Right lobe of liver (tissue), 6 donors: ENCODE measurements at regions not wholly inside any gene's neighbourhood (a gene's known extent, or its start where the extent isn't known, plus 50 kb on each side); places are given as distances from the start of the nearest gene placed in this dataset.

Experiments
- ATAC-seq, 4 donors: fragments of 200-7000 bp; cut with Tn5 transposase; one replicate each; pipeline ENCODE4 v1.9.1; 2020; ENCODE audit warnings: mild to moderate bottlenecking in 4 of 4, moderate library complexity in 4 of 4
- DNase-seq, 3 donors: peaks; one replicate each; pipeline ENCODE4 v3.0.0-alpha.2; 2020
- H3K27ac ChIP-seq, 3 donors: fragments of 200-600 bp; one replicate each; pipeline ENCODE4 v1.8.0; 2022
- H3K27me3 ChIP-seq, 2 donors: fragments of 200-600 bp; one replicate each; pipeline ENCODE4 v1.8.0; 2022
- H3K36me3 ChIP-seq, 4 donors: fragments of 200-600 bp; sonication (generic) in 1 of 4; one replicate each; pipeline versions ENCODE4 v1.5.1 to v1.8.0; 2017 to 2022; ENCODE audit warnings: control low read depth in 1 of 4
- H3K4me1 ChIP-seq, 4 donors: fragments of 200-600 bp; sonication (generic) in 1 of 4; one replicate each; pipeline versions ENCODE4 v1.5.1 to v1.8.0; 2017 to 2022; ENCODE audit warnings: control low read depth in 1 of 4
- H3K4me3 ChIP-seq, 3 donors: fragments of 200-600 bp; one replicate each; pipeline ENCODE4 v1.8.0; 2022
- H3K9me3 ChIP-seq, 4 donors: fragments of 200-600 bp; sonication (generic) in 1 of 4; one replicate each; pipeline versions ENCODE4 v1.5.1 to v1.8.0; 2017 to 2022; ENCODE audit warnings: control low read depth in 1 of 4
- POLR2A ChIP-seq: fragments of 450-650 bp; IDR thresholded peaks from one replicate; pipeline ENCODE4 v1.6.1; 2017; ENCODE audit warnings: antibody characterized with exemption, mild to moderate bottlenecking
- WGBS: methylation state at CpG from one replicate; pipeline ENCODE4 v1.1.6; 2018; ENCODE audit warnings: low coverage, low lambda C conversion rate; ENCODE audit not compliant: insufficient coverage; ENCODE audit errors: missing lambda C conversion rate; 5-methylcytosine and 5-hydroxymethylcytosine counted together
- intact Hi-C, 2 donors: fragments of 100-400 bp; cut with DNase I; formaldehyde crosslinking; loops; one replicate each; pipeline versions ENCODE4 v1.11.2 to v1.14.1; 2022
- TF ChIP-seq, protein P1 (sequence below), 4 donors: fragments of 200-600 bp in 3 of 4; fragments of 450-650 bp in 1 of 4; IDR thresholded peaks; one replicate each; pipeline versions ENCODE4 v1.5.1 to v1.8.0; 2016 to 2022; ENCODE audit warnings: antibody characterized with exemption in 4 of 4, mild to moderate bottlenecking in 2 of 4
- donor health status: DM: no; HTN: yes; CAD: no.
- donor health status: DM: no; HTN: no; CAD: no.
- donor health status: DM: no; HTN: no; CAD: no.
- donor health status: DM: no; HTN: yes; CAD: no.
- donor health status: DM: no; HTN: yes; CAD: no.

DNA sequence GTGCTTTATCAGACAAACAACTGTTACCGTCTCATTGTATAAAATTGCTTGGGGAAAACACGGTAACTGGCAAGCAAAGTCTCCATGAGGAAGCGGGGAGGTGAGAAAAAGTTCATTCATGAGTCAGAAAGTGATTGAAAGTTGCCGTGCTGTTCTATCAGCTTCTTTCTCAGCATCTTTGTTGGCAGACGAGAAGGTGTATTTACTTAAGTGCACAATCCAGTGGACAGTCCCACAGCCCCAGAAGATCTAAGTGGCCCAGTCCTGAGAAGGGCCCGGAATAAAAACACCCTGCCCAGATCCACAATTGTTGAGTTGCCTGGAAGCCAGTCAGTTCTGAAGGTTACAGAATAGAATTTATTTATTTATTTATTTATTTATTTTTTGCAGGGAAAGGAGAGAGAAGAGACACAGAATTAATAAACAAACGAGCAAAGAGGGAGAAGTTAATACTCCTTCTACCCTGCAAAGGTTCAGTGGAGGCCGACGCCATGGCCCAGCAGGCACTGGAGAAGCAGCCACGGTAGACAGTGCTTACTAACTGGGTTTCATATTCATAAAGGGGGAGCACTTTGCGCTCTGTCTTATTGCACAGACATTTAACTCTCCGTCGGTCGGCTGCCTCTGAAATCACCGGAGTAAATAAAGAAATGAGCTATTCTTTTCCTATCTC is 676.0 kb upstream of the SALL3 start:
- TF ChIP-seq, protein P1, sequence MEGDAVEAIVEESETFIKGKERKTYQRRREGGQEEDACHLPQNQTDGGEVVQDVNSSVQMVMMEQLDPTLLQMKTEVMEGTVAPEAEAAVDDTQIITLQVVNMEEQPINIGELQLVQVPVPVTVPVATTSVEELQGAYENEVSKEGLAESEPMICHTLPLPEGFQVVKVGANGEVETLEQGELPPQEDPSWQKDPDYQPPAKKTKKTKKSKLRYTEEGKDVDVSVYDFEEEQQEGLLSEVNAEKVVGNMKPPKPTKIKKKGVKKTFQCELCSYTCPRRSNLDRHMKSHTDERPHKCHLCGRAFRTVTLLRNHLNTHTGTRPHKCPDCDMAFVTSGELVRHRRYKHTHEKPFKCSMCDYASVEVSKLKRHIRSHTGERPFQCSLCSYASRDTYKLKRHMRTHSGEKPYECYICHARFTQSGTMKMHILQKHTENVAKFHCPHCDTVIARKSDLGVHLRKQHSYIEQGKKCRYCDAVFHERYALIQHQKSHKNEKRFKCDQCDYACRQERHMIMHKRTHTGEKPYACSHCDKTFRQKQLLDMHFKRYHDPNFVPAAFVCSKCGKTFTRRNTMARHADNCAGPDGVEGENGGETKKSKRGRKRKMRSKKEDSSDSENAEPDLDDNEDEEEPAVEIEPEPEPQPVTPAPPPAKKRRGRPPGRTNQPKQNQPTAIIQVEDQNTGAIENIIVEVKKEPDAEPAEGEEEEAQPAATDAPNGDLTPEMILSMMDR (IDR thresholded peaks at IDR 0.05), result no peak
- no peak for TF ChIP-seq POLR2A
- 57% methylated on average over 14 of the region's 15 CpGs for WGBS
- Histone ChIP-seq H3K27ac (no peak overlapping the region), H3K27me3 (no peaks in the 10 kb centered on the region), H3K4me1 (no peaks in the 10 kb centered on the region), H3K4me3 (no peak overlapping the region), H3K9me3 (no peaks in the 10 kb centered on the region), H3K36me3 (no peaks in the 10 kb centered on the region)
- intact Hi-C loops, result no loop called here
- no peak for ATAC-seq
- DNase-seq, result no peak

DNA sequence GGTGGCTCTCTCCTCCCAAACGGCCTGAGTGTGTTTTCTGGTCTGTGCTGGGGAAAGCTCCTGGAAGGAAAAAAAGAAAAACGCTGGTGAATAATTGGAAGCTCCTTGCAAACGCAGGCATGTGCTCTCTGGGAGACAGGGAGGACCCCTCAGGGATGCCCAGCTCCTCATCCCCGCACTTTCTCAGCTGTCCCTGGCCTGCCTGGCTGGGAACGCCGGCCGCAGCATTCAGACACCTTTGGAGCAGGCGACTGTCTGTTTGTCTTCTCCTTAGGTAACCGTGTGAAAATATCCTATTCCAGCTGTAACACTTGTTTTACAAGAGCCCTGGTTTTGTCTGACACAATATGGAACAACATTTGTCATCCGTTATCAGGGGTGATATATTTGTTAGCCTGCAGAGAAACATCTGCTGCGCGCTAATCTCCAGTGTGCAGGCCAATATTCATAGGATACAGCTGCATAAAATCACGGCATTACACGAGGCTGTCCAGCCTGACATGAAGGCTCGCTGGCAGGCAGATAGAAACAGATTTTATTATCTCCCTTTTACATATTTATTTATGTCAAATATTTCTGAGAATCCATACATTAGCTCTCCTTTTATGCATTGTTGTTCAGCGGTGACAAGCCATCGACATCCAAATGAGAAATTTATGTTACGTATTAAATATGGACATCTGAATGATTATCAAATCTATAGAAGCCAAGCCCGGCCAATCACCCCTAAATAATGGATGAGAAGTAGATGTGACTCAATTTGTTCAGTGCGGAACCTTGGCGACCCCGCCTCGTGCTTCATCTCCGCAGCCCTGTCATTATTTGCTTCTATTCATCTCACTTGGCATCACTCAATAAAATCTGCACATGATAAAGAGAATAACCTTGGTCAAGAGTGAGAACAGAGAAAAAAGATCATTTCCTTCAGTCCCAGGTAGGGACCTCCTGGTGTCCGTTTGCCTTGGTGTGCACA is 675.1 kb upstream of the SALL3 start:
- Histone ChIP-seq H3K9me3 (no peaks in the 10 kb centered on the region), H3K4me3 (no peak overlapping the region), H3K27ac (no peak overlapping the region), H3K4me1 (no peaks in the 10 kb centered on the region), H3K27me3 (no peaks in the 10 kb centered on the region), H3K36me3 (no peaks in the 10 kb centered on the region)
- ATAC-seq (no peak), DNase-seq (no peak)
- no peak for TF ChIP-seq POLR2A
- TF ChIP-seq, protein P1 (IDR thresholded peaks at IDR 0.05), result no peak
- 47% methylated on average over 19 of the region's 25 CpGs for WGBS
- intact Hi-C loops, result no loop called here

DNA sequence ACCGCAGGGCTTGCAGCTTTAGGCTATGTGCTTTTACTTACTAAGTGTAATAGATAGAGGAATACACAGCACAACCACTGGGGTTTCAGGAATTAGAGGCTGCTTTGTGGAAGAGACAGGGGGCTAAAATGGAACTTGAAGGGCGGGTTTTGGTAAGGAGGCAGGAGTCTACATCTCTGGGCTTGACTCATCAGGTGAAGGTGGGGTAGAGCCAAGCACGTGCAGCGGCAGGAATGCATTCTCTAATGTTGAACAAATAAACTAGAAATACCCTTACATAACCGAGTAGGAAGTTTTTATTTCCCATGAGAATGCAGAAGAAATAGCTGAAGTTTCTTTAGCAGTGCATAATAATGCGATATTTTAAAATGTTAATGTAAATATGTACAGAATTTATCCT is 673.8 kb upstream of the SALL3 start:
- no peak overlapping the region for H3K27ac ChIP-seq
- H3K36me3 ChIP-seq, result no peaks in the 10 kb centered on the region
- DNase-seq, result no peak
- intact Hi-C loops, result no loop called here
- H3K9me3 ChIP-seq, result no peaks in the 10 kb centered on the region
- H3K4me1 ChIP-seq, result no peaks in the 10 kb centered on the region
- no peaks in the 10 kb centered on the region for H3K27me3 ChIP-seq
- WGBS, result 52% methylated on average over 6 of the region's 6 CpGs
- H3K4me3 ChIP-seq, result no peak overlapping the region
- TF ChIP-seq POLR2A, result no peak
- TF ChIP-seq, protein P1 (IDR thresholded peaks at IDR 0.05), result no peak
- ATAC-seq, result no peak

DNA sequence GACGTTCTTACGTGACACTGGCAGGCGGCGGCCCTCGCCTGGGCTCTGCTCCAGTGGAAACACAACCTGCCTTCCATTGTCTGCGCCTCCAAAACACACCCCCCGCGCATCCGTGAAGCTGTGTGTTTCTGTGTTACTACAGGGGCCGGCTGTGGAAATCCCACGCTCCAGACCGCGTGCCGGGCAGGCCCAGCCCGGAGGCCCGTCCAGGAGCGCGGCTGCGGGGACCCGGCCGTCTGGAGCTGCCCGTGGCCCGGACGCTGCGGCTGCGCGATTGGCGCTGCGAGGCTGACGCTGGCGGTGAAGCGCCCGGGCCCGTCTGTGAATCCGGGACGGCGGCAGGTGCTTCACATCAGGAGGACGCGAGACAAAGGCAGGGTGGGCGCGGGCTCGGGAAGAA is 670.3 kb upstream of the SALL3 start:
- ATAC-seq (no peak), DNase-seq (no peak)
- H3K27me3 ChIP-seq, result no peaks in the 10 kb centered on the region
- H3K36me3 ChIP-seq, result no peaks in the 10 kb centered on the region
- no peak overlapping the region for H3K27ac ChIP-seq
- no peaks in the 10 kb centered on the region for H3K4me1 ChIP-seq
- 40% methylated on average over 4 of the region's 42 CpGs for WGBS
- H3K4me3 ChIP-seq, result no peak overlapping the region
- intact Hi-C loops, result no loop called here
- no peaks in the 10 kb centered on the region for H3K9me3 ChIP-seq
- TF ChIP-seq, protein P1 (IDR thresholded peaks at IDR 0.05), result no peak
- TF ChIP-seq POLR2A, result no peak
